GM12865 (cell line): ENCODE measurements at regions not wholly inside any gene's neighbourhood (a gene's known extent, or its start where the extent isn't known, plus 50 kb on each side); places are given as distances from the start of the nearest gene placed in this dataset.

ENCODE experiments used
- DNase-seq: peaks from one replicate; pipeline ENCODE4 v3.0.0; 2010; ENCODE audit warnings: low read depth
- H3K4me3 ChIP-seq: 2 replicates; pipeline ENCODE4 v1.5.1; 2011; ENCODE audit warnings: mild to moderate bottlenecking, low read depth, low read length, control low read depth
- CTCF ChIP-seq: IDR thresholded peaks from 2 replicates; pipeline ENCODE4 v1.5.1; 2011; ENCODE audit warnings: low read length, control low read depth, low read depth, inconsistent platforms; ENCODE audit not compliant: insufficient read depth; ENCODE audit errors: missing control alignments

- TF ChIP-seq CTCF = no peak
- H3K4me3 ChIP-seq = no peak overlapping the region
- DNase-seq = no peak
These were observed 326.2 kb upstream of the PRDM1 start for GRCh38 chr6:105759946-105760345.

DNA sequence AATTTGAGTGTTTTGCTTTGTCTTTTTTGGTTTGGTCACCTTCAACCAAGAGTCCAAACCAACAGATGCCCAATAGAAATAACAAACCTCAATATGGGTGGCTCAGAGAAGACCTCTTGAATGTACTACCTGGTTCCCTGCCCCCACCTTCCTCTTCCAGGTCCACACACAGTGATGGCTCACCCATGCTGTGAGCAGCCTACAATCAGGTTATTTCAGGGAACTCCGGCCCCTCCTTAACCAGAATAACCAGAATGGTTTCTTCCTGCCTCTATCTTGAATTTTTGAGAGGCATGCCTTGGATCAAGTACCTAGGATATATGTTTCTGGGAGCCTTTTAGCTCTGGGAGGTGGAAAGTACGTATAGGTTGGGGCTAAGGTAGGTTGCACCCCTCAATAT lies 327.1 kb upstream of the PRDM1 start:
- no peak for TF ChIP-seq CTCF
- no peak for DNase-seq
- no peak overlapping the region for H3K4me3 ChIP-seq

DNA sequence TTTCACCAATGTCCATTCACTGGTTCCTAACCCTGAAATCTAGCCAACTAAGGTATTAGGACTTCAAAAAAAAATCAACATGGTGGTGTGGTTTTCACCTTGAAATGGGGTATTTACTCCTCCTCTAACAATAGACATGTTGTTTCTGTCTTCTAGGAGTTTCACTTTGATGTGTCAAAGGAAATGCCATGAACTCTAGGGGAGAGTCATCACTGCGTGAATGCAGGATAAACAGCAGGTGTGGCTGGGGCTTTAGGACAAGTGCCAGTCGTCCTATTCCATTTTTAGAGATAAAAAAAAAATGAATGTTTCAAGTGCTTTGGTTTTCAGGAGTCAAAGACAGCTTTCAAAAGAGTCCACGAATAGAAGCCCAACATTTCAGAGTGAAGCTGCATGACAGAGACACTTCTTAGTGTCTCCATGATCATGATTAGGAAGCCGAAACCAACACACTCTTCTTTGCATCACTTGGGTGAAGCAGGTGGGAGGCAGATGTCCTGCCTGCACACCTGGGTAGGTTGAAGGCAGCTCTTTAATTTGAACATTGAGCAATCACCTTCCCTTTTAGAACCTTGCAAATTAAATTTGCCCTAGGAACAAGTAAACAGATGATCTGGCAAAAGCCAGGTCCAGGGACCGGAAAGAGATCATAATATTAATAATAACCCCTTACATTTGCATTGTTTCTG lies 328.5 kb upstream of the PRDM1 start:
- TF ChIP-seq CTCF = no peak
- no peak overlapping the region for H3K4me3 ChIP-seq
- peak; percentile 90 for DNase-seq

DNA sequence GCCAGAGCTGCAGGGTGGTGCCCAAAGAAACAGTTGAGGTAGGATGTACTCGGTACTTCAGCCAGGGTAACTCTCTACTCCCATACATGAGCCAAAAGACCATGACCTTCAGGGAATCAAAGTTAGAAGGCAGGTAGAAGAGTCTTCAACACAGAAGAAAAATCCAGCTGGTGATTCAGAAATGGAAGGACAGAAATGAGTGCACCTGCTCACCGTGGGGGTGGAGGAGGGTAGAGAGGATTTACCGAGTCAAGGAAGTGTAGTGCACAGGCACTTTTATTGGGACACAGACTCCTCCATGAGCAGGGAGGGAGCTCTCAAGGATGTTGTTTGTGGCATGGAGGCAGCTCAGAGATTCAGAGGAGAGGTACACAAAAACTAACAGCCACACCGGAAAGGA lies 330.3 kb upstream of the PRDM1 start:
- no peak overlapping the region for H3K4me3 ChIP-seq
- peak; percentile 29 for DNase-seq
- TF ChIP-seq CTCF = no peak

DNA sequence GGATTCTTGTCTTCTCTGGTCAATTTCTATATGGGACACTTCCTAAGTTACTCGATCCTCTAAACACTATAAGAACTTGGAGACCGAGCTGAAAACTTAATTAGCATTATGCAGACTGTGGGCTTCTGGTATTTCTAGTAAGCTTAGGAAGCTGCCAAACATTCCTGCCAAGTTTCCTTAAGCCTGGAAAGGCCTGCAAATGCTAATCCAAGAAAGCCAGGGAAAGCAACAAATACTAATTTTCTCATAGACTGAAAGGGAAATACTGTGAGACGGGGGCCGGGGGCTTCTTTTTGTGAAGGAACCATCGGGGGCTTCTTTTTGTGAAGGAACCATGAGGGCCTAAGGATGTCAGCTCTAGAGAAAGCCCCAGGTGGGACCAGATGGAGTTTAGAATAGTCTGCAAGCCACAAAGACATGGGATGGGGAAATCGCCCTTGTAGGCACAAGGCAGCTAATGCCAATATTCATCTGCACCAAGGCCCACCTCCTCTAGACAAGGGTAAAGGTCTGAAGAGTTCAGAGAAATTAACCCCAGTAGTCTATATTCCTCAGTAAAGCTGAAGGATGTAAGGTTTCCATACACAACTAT lies 332.4 kb upstream of the PRDM1 start:
- TF ChIP-seq CTCF = no peak
- DNase-seq = no peak
- H3K4me3 ChIP-seq = no peak overlapping the region

DNA sequence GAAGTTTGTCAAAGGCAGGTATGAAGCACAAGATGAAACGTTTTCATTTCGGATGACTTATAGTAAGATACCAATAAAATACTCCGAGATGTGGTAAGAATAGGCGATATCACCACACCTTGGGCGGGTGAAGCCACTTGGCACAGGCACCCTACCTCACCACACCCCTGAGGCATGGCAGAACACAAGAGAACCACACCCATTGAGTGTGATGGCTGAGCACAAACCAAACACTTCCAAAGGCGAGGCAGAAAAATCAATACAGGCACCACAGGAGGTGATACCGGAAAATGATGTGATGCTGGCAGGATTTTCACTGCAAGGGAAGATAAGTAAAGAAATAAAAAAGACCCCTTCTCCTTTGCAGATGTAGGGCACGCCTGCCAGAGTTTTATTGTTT lies 332.9 kb upstream of the PRDM1 start:
- no peak for DNase-seq
- TF ChIP-seq CTCF = no peak
- H3K4me3 ChIP-seq = no peak overlapping the region

GRCh38 chr6:105750089-105750488 lies 336.0 kb upstream of the PRDM1 start:
- TF ChIP-seq CTCF = no peak
- H3K4me3 ChIP-seq = no peak overlapping the region
- no peak for DNase-seq
